K562 (cell line): ENCODE measurements at regions not wholly inside any gene's neighbourhood (a gene's known extent, or its start where the extent isn't known, plus 50 kb on each side); places are given as distances from the start of the nearest gene placed in this dataset.

Experiments used
- ATAC-seq: fragments of 200-7000 bp; cut with Tn5 transposase; 3 replicates; pipeline ENCODE4 v1.9.1; 2020; ENCODE audit warnings: moderate library complexity
- BruUV-seq: library from RNA; stranded (reverse); fragments of 400-500 nt; replicated peaks from 2 replicates; lab custom pipeline; 2021; lab: Mats Ljungman, UMichigan
- CTCF ChIA-PET: fragments of 300-600 bp; formaldehyde crosslinking; extraction: SDS; loops from one replicate; lab custom pipeline; 2021; ENCODE audit warnings: low intra/inter-chr PET ratio; lab: Yijun Ruan, JAX
- POLR2A ChIA-PET: fragments of 300-600, 350-650 bp; sonication (Branson Sonifier 250); formaldehyde crosslinking; extraction: SDS; loops from one replicate; lab custom pipeline; 2021; ENCODE audit warnings: antibody characterized with exemption, inconsistent platforms; lab: Yijun Ruan, JAX
- DNase-seq, 4 experiments: peaks; one replicate each; pipeline versions ENCODE4 v3.0.0 to v3.0.0-alpha.2; 2011 to 2018; ENCODE audit warnings: low spot score in 3 of 4, mixed read lengths in 3 of 4; ENCODE audit errors: extremely low read depth in 1 of 4
- FAIRE-seq: peaks from 2 replicates; lab custom pipeline; 2011; peaks lifted over from hg19 to GRCh38; lab: Jason Lieb, UNC
- H2AFZ ChIP-seq: 2 replicates; pipeline ENCODE4 v1.6.0; 2011; ENCODE audit warnings: low read depth, low read length, control low read depth, inconsistent platforms
- H3K27ac ChIP-seq: fragments of 200-600 bp; 3 replicates; pipeline ENCODE4 v1.8.0; 2011; ENCODE audit warnings: low read depth, mild to moderate bottlenecking, control low read depth, inconsistent platforms, low read length, moderate library complexity, mixed read lengths; ENCODE audit errors: extremely low read depth
- H3K27me3 ChIP-seq, 2 experiments: fragments of 300-600 bp in 1 of 2; 2 replicates in 1 of 2; 3 replicates in 1 of 2; pipeline versions ENCODE4 v1.6.0 to v1.8.0; 2011; ENCODE audit warnings: inconsistent platforms in 2 of 2, low read length in 2 of 2, mild to moderate bottlenecking in 1 of 2, mixed read lengths in 1 of 2, moderate library complexity in 1 of 2; ENCODE audit not compliant: control insufficient read depth in 2 of 2, insufficient read depth in 2 of 2
- H3K36me3 ChIP-seq: fragments of 300-600 bp; 3 replicates; pipeline ENCODE4 v1.8.0; 2011; ENCODE audit warnings: mild to moderate bottlenecking, low read length, inconsistent platforms; ENCODE audit not compliant: control insufficient read depth, insufficient read depth
- H3K4me1 ChIP-seq, 2 experiments: fragments of 200-600 bp in 1 of 2; replicated peaks in 1 of 2; 2 replicates in 1 of 2; 3 replicates in 1 of 2; pipeline versions ENCODE4 v1.5.1 to v1.8.0; 2011; ENCODE audit warnings: inconsistent platforms in 2 of 2, low read length in 2 of 2, mild to moderate bottlenecking in 1 of 2, mixed read lengths in 1 of 2, moderate library complexity in 1 of 2; ENCODE audit not compliant: control insufficient read depth in 2 of 2, insufficient read depth in 2 of 2
- H3K4me2 ChIP-seq: 2 replicates; pipeline ENCODE4 v1.6.1; 2011; ENCODE audit warnings: low read length, control low read depth, inconsistent platforms, mixed read lengths; ENCODE audit not compliant: insufficient read depth
- H3K4me3 ChIP-seq: fragments of 200-600 bp; sonication (generic), shearing (Covaris generic); 2 replicates; pipeline ENCODE4 v1.5.1; 2016; ENCODE audit warnings: control low read depth, inconsistent platforms
- H3K79me2 ChIP-seq: fragments of 200-600 bp; 3 replicates; pipeline ENCODE4 v1.8.0; 2011; ENCODE audit warnings: low read length, inconsistent platforms; ENCODE audit not compliant: control insufficient read depth, insufficient read depth
- H3K9ac ChIP-seq, 2 experiments: 2 replicates each; pipeline versions ENCODE4 v1.6.0 to v1.6.1; 2011; ENCODE audit warnings: low read depth in 2 of 2, low read length in 2 of 2, control low read depth in 1 of 2, inconsistent platforms in 1 of 2, mild to moderate bottlenecking in 1 of 2, mixed read lengths in 1 of 2; ENCODE audit not compliant: insufficient read depth in 1 of 2
- H3K9me1 ChIP-seq: one replicate; pipeline ENCODE4 v1.6.0; 2011; ENCODE audit warnings: inconsistent platforms, mild to moderate bottlenecking, low read length, moderate library complexity; ENCODE audit not compliant: control insufficient read depth, insufficient read depth
- H3K9me3 ChIP-seq: replicated peaks from 2 replicates; pipeline ENCODE4 v1.5.1; 2011; ENCODE audit warnings: low read depth, low read length, inconsistent platforms; ENCODE audit not compliant: control insufficient read depth, insufficient read depth
- H4K20me1 ChIP-seq: replicated peaks from 2 replicates; pipeline ENCODE4 v1.6.1; 2011; ENCODE audit warnings: low read length, inconsistent platforms, mixed read lengths; ENCODE audit not compliant: control insufficient read depth, insufficient read depth
- BCLAF1 ChIP-seq, 2 experiments: fragments of 450-650 bp in 1 of 2; IDR thresholded peaks; 2 replicates each; pipeline ENCODE4 v1.6.1; 2011 to 2017; ENCODE audit warnings: low read depth in 2 of 2, antibody characterized with exemption in 1 of 2, borderline replicate concordance in 1 of 2, low read length in 1 of 2, mild to moderate bottlenecking in 1 of 2, mixed read lengths in 1 of 2; ENCODE audit not compliant: control insufficient read depth in 1 of 2
- CBFA2T3 ChIP-seq: fragments of 450-650 bp; IDR thresholded peaks from 2 replicates; pipeline ENCODE4 v1.6.1; 2017
- CBFB ChIP-seq: sonication (generic); formaldehyde crosslinking; IDR thresholded peaks from 2 replicates; pipeline ENCODE4 v1.4.0; 2020; ENCODE audit warnings: mild to moderate bottlenecking, missing genetic modification reagents
- CBX8 ChIP-seq: fragments of 200-600 bp; sonication (generic); IDR thresholded peaks from 2 replicates; pipeline ENCODE4 v1.6.1; 2012; ENCODE audit warnings: borderline replicate concordance, mixed run types, low read depth, mild to moderate bottlenecking, moderate library complexity, mixed read lengths, low read length, control low read depth, inconsistent platforms; ENCODE audit not compliant: poor library complexity, severe bottlenecking; ENCODE audit errors: extremely low read depth
- KLF13 ChIP-seq: fragments of 450-650 bp; IDR thresholded peaks from 2 replicates; pipeline ENCODE4 v1.6.1; 2016; ENCODE audit warnings: missing genetic modification characterization, low read depth, mild to moderate bottlenecking, missing compliant biosample characterization, moderate library complexity, borderline replicate concordance
- NFYB ChIP-seq: IDR thresholded peaks from 2 replicates; pipeline ENCODE4 v1.6.1; 2011; ENCODE audit warnings: mild to moderate bottlenecking, moderate library complexity; ENCODE audit not compliant: insufficient read length; ENCODE audit errors: extremely low read depth
- PHF20 ChIP-seq: fragments of 450-650 bp; IDR thresholded peaks from 2 replicates; pipeline ENCODE4 v1.6.1; 2018; ENCODE audit not compliant: partially characterized antibody
- POLR2AphosphoS5 ChIP-seq: IDR thresholded peaks from 2 replicates; pipeline ENCODE4 v1.6.1; 2011; ENCODE audit warnings: mild to moderate bottlenecking, low read depth, low read length, moderate library complexity; ENCODE audit not compliant: control insufficient read depth, insufficient read depth
- RBM17 ChIP-seq: fragments of 200-400 bp; formaldehyde crosslinking; IDR thresholded peaks from 2 replicates; pipeline ENCODE4 v1.6.1; 2017; ENCODE audit warnings: low read depth, mild to moderate bottlenecking, low read length, borderline replicate concordance
- SETDB1 ChIP-seq: IDR thresholded peaks from one replicate; pipeline ENCODE4 v1.6.1; 2012; ENCODE audit warnings: low read length, control low read depth, inconsistent platforms
- SREBF1 ChIP-seq: fragments of 150-350 bp; IDR thresholded peaks from 2 replicates; pipeline ENCODE4 v1.6.1; 2014; ENCODE audit warnings: antibody characterized with exemption, low read depth, low read length, borderline replicate concordance
- SRSF9 ChIP-seq: fragments of 200-400 bp; formaldehyde crosslinking; IDR thresholded peaks from 2 replicates; pipeline ENCODE4 v1.6.1; 2017; ENCODE audit warnings: low read depth, low read length, borderline replicate concordance
- TCFL5 ChIP-seq: fragments of 250-450 bp; sonication (Bioruptor Pico); conservative IDR thresholded peaks from 2 replicates; pipeline ENCODE4 v1.6.1; 2021; ENCODE audit warnings: mild to moderate bottlenecking, moderate library complexity, matching md5 sums
- WHSC1 ChIP-seq: IDR thresholded peaks from one replicate; pipeline ENCODE4 v1.6.1; 2012; ENCODE audit warnings: low read length, control low read depth, inconsistent platforms
- ZNF766 ChIP-seq: fragments of 200-800 bp; sonication (Bioruptor generic); conservative IDR thresholded peaks from 2 replicates; pipeline ENCODE4 v1.6.1; 2016; ENCODE audit warnings: missing genetic modification characterization, missing compliant biosample characterization
- WGBS: fragments of 100-300 bp; shearing (Covaris generic); methylation state at CpG from one replicate; pipeline ENCODE4 v1.1.6; 2016; ENCODE audit warnings: low coverage, mixed read lengths; ENCODE audit not compliant: insufficient coverage; ENCODE audit errors: missing lambda C conversion rate; 5-methylcytosine and 5-hydroxymethylcytosine counted together
- in situ Hi-C: fragments of 300-500 bp; cut with MboI; formaldehyde crosslinking; loops from 4 replicates; pipeline ENCODE4 v1.15.0; 2018; ENCODE audit warnings: inconsistent platforms, mixed read lengths
- intact Hi-C: fragments of 100-400 bp; cut with micrococcal nuclease; formaldehyde crosslinking; loops from 2 replicates; pipeline ENCODE4 v1.14.2; 2022

- no peak overlapping the region for H3K4me3 ChIP-seq
- WGBS = 0% methylated on average over 3 of the region's 3 CpGs
- no peak overlapping the region for H3K27ac ChIP-seq
- H3K4me1 ChIP-seq = no peaks in the 10 kb centered on the region
- H3K4me2 ChIP-seq = no peak overlapping the region
- no peaks in the 10 kb centered on the region for H3K9me1 ChIP-seq
- ChIA-PET CTCF (no interaction called here), POLR2A (no interaction called here)
- H3K27me3 ChIP-seq = no peaks in the 10 kb centered on the region
- no peak overlapping the region for H2AFZ ChIP-seq
- ATAC-seq (no peak), DNase-seq (no peak), FAIRE-seq (no peak)
- no peaks in the 10 kb centered on the region for H3K9me3 ChIP-seq
- no peaks in the 10 kb centered on the region for H3K79me2 ChIP-seq
- H4K20me1 ChIP-seq = no peaks in the 10 kb centered on the region
- no TSS peak for BruUV-seq
- no peaks in the 10 kb centered on the region for H3K36me3 ChIP-seq
- in situ Hi-C loops = no loop called here
- intact Hi-C loops = no loop called here
- no peak overlapping the region for H3K9ac ChIP-seq
- TF ChIP-seq ZNF766 (CRISPR knock-in tag) (no peak), SRSF9 (no peak), NFYB (no peak), PHF20 (no peak), BCLAF1 (IDR thresholded peaks at IDR 0.05; ENCODE audit: borderline replicate concordance in 1 of 2, control insufficient read depth in 1 of 2, low read depth in 2 of 2, low read length in 1 of 2) (no peak), CBX8 (no peak), TCFL5 (CRISPR knock-in tag) (no peak), WHSC1 (no peak), POLR2AphosphoS5 (no peak), KLF13 (tag) (no peak), SETDB1 (no peak), CBFA2T3 (no peak), CBFB (CRISPR knock-in tag) (no peak), RBM17 (no peak), SREBF1 (no peak)
Observed at GRCh38 chr5:104646416-104646815, 1083.8 kb upstream of the NUDT12 start.
